ENCODE measurements at regions not wholly inside any gene's neighbourhood (a gene's known extent, or its start where the extent isn't known, plus 50 kb on each side); places are given as distances from the start of the nearest gene placed in this dataset.

DNA sequence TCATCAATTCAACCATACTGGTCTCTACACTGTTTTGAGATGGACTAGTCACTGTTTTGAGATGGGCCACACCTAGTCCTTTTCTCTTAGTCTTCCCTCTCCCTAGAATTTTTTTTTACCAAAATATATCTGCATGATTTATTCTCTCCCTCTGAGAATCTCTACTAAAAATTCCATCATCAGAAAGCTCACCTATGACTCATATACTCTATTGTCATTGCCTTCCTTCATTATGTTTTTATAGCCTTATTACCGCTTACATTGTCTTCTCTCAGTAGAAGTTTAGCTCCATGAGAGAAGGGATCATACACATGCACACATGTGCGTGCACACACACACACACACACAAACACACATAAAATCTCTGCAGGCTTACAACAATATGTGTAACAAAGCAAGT lies 303.6 kb downstream of the PCDH10 start:
- no peak for DNase-seq

DNA sequence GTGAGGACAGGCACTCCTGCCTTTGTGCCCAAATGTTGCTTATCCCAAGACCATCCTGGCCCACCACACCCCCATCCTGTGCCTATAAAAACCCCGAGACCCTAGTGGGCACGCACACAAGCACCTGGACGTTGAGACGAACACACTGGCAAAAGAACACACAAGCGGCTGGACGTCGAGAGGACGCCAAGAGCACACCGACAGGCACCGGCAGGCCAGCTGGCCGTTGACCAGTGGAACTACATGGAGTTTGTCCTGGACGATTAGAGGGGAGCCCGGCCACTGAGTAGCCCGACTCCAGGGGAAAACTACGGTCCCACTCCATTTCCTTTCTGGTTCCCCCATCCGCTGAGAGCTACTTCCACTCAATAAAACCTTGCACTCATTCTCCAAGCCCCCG lies 301.7 kb downstream of the PCDH10 start:
- no peak for DNase-seq

DNA sequence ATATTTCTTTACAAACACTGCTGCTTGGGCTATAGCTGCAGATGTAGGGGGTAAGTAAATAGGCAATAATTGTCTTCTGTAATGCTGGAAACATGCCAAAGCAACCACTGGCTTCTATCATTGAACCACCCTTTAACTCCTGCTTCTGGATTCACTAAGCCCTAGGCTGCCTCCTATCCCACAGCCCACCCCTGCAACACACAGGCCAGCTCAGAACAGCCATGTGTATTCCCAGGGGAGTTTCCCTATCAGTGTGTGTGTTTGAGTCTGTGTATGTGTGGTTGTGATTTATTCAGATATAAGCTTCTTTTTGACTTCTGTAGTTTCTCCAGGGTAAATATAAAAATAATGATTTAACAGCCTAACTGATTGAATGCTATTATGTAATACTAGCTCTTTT lies 291.3 kb downstream of the PCDH10 start:
- DNase-seq: peak; percentile 18

DNA sequence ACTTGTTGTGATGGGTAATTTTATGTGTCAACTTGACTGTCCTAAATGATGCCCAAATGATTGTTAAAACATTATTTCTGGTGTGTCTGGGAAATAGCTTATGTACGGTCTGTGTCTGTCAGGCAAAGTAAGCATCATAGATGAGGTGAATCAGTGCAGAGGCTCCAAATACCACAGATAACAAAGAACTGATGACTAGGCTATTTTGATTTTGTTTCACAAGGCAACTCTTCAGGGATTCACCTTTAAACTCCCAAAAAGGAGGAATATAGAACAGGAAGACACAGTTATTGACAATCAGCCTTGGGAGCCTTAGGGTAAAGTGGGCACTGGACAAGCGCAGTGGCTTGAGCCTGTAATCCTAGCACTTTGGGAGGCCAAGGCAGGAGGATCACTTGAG lies 290.7 kb downstream of the PCDH10 start:
- no peak for DNase-seq

DNA sequence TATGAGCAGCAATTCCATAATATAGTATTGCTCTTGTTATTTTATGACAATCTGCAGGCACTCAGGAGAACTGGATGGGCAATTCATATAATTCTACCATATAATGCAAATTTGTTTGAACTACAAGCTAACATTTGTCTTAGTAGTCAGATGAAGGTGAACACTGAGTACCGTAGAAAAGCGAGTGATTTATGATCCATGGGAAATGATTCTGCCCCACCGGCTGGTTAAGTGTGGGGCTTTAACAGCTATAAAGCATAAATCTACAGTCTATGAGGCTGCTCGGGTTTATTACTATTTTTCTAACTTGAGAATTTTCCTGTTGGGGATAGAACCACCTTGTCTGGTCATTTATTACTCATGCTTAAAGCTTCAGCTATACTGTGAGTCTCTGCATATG lies 275.5 kb downstream of the PCDH10 start:
- no peak for DNase-seq

DNA sequence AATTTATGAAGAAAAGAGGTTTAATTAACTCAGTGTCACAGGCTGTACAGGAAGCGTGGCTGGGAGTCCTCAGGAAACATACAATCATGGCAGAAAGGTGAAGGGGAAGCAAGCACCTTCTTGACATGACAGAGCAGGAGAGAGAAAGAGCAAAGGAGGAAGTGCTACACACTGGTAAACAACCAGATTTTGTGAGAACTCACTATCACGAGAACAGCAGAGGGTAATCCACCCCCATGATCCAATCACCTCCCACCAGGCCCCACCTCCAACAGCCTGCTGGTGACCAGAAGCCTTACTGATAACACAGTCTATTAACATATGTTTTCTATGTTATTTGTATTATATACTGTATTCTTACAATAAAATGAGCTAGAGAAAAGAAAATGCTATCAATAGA lies 254.8 kb downstream of the PCDH10 start:
- DNase-seq: no peak

DNA sequence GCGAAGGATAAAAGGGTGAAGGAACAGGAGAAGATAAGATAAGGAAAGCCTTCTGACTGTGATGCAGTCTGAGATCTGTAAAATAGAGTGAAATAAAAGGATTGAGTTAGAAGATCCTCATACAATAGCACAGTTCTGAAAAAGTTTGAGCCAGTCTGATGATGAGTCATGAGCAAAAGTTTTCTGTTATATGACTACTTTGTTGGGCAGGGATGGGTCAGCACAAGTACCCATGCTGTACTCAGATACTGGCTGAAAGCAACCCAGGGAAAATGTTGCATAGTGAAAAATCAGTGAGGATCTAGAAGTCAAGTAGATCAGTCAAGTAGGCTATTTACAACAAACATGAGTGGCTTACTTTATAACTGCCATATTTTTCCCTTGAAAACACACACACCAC lies 253.5 kb downstream of the PCDH10 start:
- DNase-seq: no peak

DNA sequence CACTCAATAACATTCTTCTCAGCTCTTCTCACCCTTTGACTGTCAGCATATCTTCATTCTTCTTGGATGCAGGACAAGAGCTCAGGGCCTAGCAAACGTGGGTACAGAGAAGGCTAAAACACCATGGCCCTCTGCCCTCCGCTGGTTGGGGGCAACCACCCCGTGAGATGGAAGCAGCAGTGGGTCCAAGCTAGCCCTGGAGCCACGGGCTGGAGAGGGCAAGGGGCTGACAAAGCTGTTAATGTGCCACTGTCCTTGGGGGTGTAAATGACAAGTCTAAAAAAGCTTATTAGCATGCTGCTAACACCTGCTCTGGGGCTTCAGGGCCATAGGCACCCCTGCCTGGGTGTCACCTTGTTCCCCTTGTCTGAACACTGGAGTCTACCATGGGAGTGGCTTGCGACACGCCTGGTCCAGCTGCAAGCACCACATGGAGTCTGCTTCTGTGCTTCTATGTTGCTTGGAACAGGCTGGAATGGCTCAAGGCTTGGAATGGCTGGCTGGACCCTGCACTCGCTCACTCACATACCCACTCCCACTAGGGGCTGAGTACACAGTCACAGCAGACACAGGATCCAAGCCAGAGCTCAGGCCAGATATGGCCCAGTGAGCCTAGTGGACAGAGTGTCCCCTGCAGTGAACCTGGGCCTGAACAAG lies 246.0 kb downstream of the PCDH10 start:
- DNase-seq: no peak

DNA sequence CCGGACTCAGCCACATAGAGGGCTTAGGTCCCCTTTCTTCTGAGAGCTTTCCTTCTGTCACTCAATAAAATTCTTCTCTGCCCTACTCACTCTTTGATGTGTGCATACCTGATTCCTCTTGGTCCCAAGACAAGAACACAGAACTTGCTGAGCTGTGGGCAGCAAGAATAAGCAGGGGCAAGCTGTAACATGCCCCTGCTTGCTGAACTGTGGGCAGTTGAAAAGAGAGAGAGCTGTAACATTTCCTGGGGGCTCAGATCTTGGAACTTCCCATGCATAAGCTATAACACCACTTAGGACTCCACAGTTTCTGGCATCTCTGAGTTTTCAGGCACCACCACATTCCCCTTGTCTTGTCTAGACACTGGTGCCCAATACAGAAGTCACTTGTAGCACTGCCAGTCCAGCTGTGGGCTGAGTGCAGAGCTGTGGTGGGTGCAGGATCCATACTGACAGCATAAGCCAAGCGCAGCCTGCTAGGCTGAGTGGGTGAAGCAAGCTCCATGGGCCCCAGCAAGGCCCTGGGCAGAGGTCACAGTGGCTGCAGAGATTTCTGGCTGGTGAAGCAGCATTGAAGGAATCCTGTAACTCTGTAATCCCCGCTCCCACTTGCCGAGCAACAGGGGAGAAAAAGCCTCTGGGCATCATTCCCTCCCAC lies 241.2 kb downstream of the PCDH10 start:
- no peak for DNase-seq

DNA sequence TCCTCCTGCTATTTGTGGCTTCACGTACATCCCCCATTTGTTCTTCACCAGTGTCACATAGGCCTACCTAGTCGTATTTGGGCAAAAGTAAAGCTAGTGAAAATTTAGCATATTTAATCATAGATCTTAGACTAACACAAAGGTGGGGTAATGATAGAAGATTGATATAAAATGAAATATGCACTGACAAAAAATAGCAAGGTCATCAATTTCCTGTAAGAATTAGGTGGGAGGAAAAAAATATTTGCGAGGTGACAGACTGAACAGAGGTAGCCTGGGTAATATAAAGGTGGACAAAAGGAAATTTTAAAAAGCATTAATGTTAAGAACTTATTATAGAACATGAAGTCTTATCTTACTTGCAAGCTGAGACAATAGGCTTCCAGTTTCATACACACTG lies 239.9 kb downstream of the PCDH10 start:
- no peak for DNase-seq

DNA sequence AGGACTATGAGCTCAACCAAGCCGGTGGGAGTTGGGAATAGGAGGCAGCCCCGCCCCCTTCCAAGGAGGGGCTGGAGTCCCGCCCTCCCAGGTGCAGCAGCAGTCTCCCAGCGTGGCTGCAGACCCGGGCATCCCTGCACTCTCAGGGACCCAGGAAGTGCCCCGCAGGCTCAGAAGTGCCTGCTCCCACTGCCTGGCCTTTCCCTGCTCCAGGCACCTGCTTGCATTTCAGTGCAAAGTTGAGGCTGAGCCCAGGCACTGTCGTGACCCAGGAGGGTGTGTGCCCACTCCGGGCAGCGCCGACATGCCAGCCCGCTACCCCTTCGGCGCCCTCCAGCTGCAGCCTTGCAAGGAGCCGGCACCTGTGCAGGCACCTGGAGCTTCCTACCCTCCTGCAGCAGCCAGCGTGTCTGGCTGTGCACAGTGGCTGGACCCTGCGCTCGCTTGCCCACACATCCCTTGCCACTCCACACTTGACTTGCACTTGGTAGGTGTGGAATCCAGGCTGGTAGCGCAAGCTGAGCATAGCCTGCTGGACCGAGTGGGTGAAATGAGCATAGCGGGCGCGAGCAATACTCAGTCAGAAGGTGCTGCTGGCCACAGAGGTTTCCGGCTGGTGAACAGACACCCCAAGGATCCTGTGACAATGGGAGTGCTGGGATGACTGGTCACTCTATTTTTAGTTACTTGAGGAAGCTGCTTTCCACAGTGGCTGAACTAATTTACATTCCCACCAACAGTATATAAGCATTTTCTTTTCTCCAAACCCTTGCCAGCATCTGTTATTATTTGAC lies 236.3 kb downstream of the PCDH10 start:
- DNase-seq: no peak

DNA sequence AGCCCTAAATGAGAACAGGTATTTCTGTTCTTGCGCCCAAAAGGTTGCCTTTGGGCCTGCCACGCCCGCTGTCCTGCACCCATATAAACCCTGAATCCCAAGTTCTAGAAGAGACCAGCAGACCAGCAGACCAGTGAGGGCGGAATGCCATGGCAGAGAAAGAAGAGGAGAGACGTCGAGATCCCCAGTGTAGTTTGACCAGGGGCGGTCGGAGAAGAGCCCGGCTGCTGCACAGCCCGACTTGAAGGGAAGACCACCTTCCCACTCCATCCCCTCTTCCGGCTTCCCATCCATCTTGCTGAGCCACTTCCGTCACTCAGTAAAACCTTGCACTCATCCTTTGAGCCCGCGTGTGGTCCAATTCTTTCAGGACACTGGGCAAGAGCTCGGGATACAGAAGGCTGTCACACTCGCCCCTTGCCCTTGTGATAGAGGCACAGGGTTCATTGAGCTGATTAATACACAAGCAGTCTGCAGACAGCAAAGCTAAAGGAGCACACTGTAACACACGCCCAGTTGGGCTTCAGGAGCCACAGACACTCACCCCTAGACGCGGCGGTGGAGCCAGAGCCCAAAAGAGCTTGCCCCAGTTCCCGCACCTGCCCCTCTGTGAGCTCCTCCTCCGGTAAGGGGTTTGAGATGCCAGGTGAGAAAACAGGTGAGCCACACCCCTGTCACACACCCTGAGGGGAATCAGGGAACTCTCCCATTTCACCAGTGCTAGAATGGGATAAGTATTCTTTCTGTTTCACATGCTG lies 230.8 kb downstream of the PCDH10 start:
- no peak for DNase-seq

DNA sequence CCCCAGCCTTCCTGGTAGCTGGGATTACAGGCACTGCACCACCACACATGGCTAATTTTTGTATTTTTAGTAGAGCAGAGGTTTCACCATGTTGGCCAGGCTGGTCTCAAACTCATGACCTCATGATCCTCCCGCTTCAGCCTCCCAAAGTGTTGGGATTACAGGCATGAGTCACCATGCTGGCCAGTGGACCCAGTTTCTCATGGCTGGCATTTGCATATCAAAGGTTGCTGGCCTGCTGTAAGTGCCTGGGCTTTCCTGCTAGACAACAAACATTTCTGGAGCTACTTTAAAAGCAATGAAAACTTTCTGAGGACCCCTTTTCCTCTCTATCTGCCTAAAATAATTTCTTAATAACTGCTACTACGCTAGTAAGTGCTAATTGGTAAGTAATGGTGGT lies 228.2 kb downstream of the PCDH10 start:
- DNase-seq: no peak

DNA sequence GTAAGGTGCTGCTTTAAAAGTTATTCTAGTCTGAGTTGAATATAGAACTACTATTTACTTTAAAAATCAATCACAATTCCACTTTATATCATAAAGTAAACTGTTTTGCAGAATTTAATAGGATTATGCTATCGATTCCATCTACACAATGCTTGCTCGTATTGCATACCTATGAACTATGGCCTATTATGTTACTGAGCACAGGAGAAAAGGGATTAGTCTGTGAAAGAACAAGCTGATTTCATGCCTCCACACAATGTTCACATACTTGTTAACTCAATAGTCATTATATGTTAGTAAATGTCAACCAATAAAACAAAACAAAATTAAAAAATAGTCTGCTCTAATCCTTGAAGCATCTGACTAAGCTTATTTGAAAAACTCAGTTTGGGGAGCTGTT lies 223.6 kb downstream of the PCDH10 start:
- no peak for DNase-seq

DNA sequence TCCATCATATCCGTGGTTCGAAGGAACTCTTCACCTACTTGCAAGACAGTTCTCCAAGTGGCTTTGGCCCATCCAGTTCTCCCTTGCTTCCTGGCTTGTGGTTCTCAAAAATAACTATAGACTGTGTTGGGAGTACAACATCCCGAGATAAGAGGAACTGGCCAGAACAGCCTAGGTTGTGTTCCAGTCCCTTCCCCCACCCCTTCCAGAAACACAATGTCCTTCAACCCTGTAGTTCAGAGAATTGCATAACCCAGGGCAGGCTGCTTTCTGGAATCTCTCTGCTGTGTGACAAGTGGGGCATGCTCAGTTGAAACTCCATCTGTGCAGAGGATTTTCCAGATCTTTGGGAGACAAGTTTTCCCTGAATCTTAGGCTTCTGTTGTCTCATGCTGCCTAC lies 206.5 kb downstream of the PCDH10 start:
- DNase-seq: no peak

DNA sequence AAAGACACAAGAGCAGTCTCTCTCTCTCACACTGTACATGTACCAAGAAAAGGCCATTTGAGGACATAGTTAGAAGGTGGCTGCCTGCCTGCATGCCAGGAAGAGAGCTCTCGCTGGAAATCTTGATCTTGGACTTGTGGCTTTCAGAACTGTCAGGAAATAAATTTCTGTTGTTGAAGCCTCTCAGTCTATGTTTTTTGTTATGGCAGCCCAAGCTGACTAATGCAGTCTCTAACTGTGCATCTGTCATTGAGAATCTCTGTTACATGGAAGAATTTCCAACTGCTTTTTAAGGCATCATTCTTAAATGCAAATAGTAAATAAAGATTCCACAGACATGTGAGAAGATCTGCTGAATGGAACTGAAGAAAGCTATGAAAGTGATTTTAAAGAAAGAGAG lies 198.3 kb downstream of the PCDH10 start:
- no peak for DNase-seq

DNA sequence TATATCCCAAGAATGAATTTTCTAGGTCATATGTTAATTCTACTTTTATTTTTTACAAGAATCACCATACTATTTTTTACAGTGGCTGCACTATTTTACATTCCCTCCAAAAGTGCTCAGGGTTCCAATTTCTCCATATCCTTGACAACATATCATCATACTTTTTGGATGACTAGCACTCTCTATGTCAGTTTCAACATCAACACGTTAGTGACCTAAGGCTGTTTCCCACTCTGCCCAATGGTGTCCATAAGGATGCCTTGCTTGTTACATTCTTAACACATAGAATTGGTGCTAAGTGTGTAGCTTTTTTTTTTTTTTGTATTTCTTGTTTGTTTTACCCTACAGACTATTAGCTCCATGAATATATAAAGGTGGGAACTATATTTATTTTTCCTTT lies 175.4 kb downstream of the PCDH10 start:
- no peak for DNase-seq

DNA sequence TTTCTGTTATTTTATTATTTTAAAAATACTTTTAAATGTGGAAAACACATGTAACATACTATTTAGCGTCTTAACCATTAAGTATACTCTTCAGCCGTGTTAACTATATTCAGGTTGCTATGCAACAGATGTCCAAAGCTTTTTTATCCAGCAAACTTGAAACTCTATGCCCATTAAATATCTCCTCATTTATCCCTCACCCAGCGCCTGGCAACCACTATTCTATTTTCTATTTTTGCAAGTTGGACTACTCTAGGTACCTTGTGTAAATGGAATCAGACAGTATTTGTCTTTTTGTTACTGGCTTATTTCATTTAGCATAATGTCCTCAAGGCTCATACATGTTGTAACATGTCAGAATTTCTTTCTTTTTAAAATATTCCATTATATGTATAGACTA lies 174.6 kb downstream of the PCDH10 start:
- DNase-seq: peak; percentile 10

DNA sequence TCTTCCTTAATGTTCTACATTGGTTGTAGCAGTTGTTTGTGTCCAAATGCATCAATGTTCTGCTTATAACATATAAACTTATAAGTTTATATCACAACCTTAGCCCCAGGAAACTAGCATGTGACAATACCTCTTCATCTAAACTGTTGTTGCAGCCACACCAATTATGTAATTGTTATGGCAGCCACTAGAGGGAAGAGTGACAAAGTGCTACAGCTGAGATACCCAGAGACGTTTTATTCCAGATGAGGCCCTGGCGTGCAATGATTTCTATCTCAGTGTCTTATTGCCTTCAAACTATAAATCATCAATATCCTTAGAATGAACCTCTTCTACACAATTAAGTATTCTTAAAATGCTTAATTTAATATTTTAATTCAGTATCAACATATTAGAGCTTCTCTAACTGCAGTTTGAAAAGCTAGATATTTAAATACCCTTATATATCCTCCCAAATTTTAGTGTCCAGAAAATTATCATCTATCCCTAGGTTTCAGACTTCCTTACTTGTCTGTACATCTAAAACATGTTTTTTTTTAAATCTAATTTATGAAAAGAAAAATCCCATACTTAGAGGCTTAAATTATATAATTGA lies 171.6 kb downstream of the PCDH10 start:
- DNase-seq: peak; percentile 37

DNA sequence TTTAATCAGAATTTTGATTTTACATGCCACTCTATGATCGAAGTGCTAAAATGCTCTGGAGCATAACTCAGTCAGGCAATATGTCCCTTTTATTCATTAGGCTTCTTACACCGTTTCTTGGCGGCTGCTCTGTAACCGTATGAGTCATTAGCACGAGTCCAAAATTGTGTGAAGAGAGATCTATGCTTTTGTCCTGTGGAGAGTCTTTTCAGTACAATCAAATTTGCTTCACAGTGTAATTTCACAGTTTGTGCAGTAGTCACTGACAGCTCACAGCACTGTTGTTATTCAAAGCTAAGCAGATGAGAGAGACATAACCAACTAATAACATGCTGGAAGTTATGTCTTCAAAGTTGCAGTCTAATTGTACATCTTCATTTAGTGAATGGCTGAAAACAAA lies 167.8 kb downstream of the PCDH10 start:
- peak; percentile 0 for DNase-seq

DNA sequence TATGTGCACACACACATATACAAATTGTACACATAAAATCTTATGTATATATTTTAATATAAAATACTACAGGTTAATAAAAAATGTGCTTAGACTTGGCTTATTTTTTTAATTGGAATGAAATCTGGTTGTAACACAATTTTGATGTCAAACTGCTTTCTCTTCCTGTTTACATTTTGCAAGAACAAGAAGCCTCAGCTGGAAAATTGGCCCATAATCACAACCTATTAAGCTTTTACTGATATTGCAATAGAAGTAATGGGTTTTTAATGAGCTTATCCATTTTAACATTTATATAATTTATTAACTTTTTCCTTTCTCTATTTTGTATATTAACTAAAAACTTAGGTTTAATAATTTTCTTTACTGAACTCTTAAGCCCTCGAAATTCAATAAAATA lies 165.9 kb downstream of the PCDH10 start:
- no peak for DNase-seq

DNA sequence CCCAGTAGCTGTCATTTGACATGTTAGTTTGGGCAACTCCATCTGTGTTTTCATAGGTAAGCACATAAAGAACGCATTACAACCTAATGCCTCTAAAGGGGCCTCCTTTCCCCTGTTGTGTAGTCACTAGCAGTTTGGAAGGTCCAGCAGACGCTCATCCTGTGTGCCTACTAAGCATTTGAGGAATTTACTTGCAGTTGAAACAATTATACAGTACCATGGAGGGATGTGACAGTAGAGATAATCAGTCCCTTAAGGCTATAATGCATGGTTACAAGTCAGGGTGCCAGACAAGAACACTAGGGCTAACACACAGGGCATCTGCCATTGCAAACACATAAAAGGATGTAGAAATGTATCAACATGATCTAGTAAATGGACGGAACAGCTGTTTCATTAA lies 138.3 kb downstream of the PCDH10 start:
- no peak for DNase-seq

DNA sequence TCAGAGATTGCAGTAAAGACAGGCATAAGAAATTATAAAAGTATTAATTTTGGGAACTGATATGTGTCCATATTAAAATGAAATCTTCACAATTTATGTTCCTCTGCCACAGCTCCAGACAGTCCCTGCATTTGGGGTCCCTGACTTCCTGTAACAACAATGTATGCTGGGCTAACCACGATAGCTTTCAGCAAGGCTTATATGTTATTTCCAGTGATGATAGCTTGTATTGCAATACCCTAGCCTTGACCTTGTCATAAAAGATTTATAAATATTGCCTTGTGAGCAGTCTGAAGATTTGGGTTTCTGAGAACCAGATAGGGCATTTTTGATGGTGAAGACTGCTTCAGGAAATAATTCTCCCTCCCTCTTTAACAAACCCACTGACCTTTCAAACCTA lies 129.5 kb downstream of the PCDH10 start:
- DNase-seq: no peak

Data from NCI-H345 (cell line).